ENCODE measurements at regions not wholly inside any gene's neighbourhood (a gene's known extent, or its start where the extent isn't known, plus 50 kb on each side); places are given as distances from the start of the nearest gene placed in this dataset.

DNA sequence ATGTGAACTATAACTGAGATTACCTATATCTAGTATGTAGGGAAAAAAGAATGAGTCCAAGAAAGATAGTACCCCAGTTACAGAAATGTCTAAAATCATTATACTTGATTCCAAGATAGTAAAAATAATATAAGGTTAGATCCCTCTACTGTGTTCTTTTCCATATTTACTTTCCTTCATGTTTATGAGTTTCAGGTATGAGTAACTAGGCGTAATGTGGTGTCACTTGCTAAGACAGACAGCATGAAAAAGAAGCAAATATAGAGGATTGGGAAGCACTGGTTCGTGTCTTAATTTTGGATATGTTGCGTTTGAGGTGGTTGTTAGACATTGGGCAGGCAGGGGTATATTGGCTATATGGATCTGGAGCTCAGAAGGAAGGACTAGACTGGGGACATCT lies 168.1 kb upstream of the PFN2 start:
- Histone ChIP-seq H3K9ac (ENCODE audit: extremely low read depth, insufficient read length, low read length) (no peak overlapping the region), H3K4ac (ENCODE audit: low read depth, low read length) (no peak overlapping the region), H3K79me2 (ENCODE audit: insufficient read depth, low read length) (no peaks in the 10 kb centered on the region), H2BK20ac (ENCODE audit: low read depth, low read length, poor library complexity, severe bottlenecking) (no peak overlapping the region), H2AFZ (ENCODE audit: low read length) (no peak overlapping the region), H3K79me1 (ENCODE audit: insufficient read depth, low read depth, low read length, poor library complexity, severe bottlenecking) (no peaks in the 10 kb centered on the region), H3K18ac (ENCODE audit: insufficient read length, low read depth, low read length) (no peak overlapping the region), H3K14ac (ENCODE audit: insufficient read depth, low read length) (no peak overlapping the region), H4K91ac (ENCODE audit: insufficient read length, low read depth, low read length) (no peak overlapping the region), H3K56ac (ENCODE audit: insufficient read length, low read depth, low read length) (no peak overlapping the region), H3K4me2 (ENCODE audit: insufficient read depth, insufficient read length, low read length) (no peak overlapping the region), H3K9me3 (ENCODE audit: control insufficient read depth, low read depth, low read length) (no peaks in the 10 kb centered on the region), H2BK5ac (ENCODE audit: insufficient read length, low read length) (no peak overlapping the region), H4K20me1 (ENCODE audit: control insufficient read depth, insufficient read depth, insufficient read length) (no peaks in the 10 kb centered on the region), H3T11ph (ENCODE audit: low read length) (no peak overlapping the region), H4K5ac (ENCODE audit: insufficient read length, low read depth, low read length) (no peak overlapping the region), H3K4me1 (ENCODE audit: insufficient read depth, low read length) (peaks cover 5% of the 10 kb centered on the region; the same call in 1 of the 2 replicates), H4K8ac (replicated peaks; ENCODE audit: insufficient read length, low read depth, low read length) (no peak overlapping the region), H3K23me2 (ENCODE audit: insufficient read length, low read depth, low read length, poor library complexity, severe bottlenecking) (no peaks in the 10 kb centered on the region), H2BK120ac (ENCODE audit: low read depth, low read length, poor library complexity, severe bottlenecking) (no peak overlapping the region), H2BK15ac (ENCODE audit: low read depth, low read length) (no peak overlapping the region), H3K27ac (ENCODE audit: insufficient read length, low read depth, low read length) (no peak overlapping the region), H2BK12ac (ENCODE audit: insufficient read length, low read depth, low read length) (no peak overlapping the region), H3K27me3 (ENCODE audit: insufficient read depth, low read length) (no peaks in the 10 kb centered on the region), H3K23ac (ENCODE audit: insufficient read length, low read depth, low read length) (no peak overlapping the region), H2AK5ac (ENCODE audit: insufficient read length, low read length) (no peak overlapping the region)
- no peak for DNase-seq
- no peak overlapping the region for H3K4me3 Mint-ChIP-seq
- TF ChIP-seq CTCF (conservative IDR thresholded peaks at IDR 0.05) = no peak
- no peaks in the 10 kb centered on the region; the same call in 1 of the 2 replicates for H3K27me3 Mint-ChIP-seq (ENCODE audit: low read depth)
- no CpG with 5 or more reads among the region's 3 CpGs for WGBS (ENCODE audit: extremely low coverage, insufficient read length, low lambda C conversion rate)
- H3K36me3 Mint-ChIP-seq (ENCODE audit: insufficient read depth in 1 of 3, low read depth in 3 of 3) = peaks cover 0 to 3% (median 0%) of the 10 kb centered on the region in 3 experiments; a peak in 3 of 7 replicates
- no peak overlapping the region for H3K27ac Mint-ChIP-seq
- H3K9me3 Mint-ChIP-seq = no peaks in the 10 kb centered on the region
- peaks cover 3 to 5% of the 10 kb centered on the region in 2 experiments; a peak in 2 of 4 replicates for H3K4me1 Mint-ChIP-seq
